ENCODE measurements at regions not wholly inside any gene's neighbourhood (a gene's known extent, or its start where the extent isn't known, plus 50 kb on each side); places are given as distances from the start of the nearest gene placed in this dataset.

- TF ChIP-seq CTCF (IDR thresholded peaks at IDR 0.05) = no peak
- no peak overlapping the region for H3K4me3 ChIP-seq (ENCODE audit: low read length)
- Mint-ChIP-seq H3K27me3 (ENCODE audit: low read depth in 2 of 2) (peaks cover 8 to 11% of the 10 kb centered on the region in 2 donors), H3K9me3 (no peaks in the 10 kb centered on the region), H3K36me3 (no peaks in the 10 kb centered on the region), H3K4me1 (no peaks in the 10 kb centered on the region), H3K27ac (no peak overlapping the region), H3K4me3 (no peak overlapping the region)
- no peaks in the 10 kb centered on the region for H3K36me3 ChIP-seq (ENCODE audit: control insufficient read depth, insufficient read depth, low read length)
- intact Hi-C loops (cut with micrococcal nuclease) = no loop called here
- no peaks in the 10 kb centered on the region for H3K4me1 ChIP-seq (ENCODE audit: control insufficient read depth, insufficient read depth, low read length)
- DNase-seq (no peak), ATAC-seq (no peak)
- H3K9me3 ChIP-seq (ENCODE audit: control insufficient read depth, insufficient read depth, low read length) = no peaks in the 10 kb centered on the region
- WGBS (ENCODE audit: insufficient coverage) = 79% methylated on average over 10 of the region's 10 CpGs
- no peak overlapping the region for H3K27ac ChIP-seq (ENCODE audit: low read length)
- no peaks in the 10 kb centered on the region for H3K27me3 ChIP-seq (ENCODE audit: control insufficient read depth, insufficient read depth, low read length)
Observed at GRCh38 chr1:36692465-36693160, 209.9 kb upstream of the CSF3R start.

GRCh38 chr1:36691374-36691773, 208.7 kb upstream of the CSF3R start:
- H3K9me3 Mint-ChIP-seq = no peaks in the 10 kb centered on the region
- H3K4me1 ChIP-seq (ENCODE audit: control insufficient read depth, insufficient read depth, low read length) = no peaks in the 10 kb centered on the region
- no peaks in the 10 kb centered on the region for H3K36me3 Mint-ChIP-seq
- intact Hi-C loops (cut with micrococcal nuclease) = no loop called here
- peaks cover 15% of the 10 kb centered on the region in 2 donors for H3K27me3 Mint-ChIP-seq (ENCODE audit: low read depth in 2 of 2)
- DNase-seq (no peak), ATAC-seq (no peak)
- 67% methylated on average over 3 of the region's 3 CpGs for WGBS (ENCODE audit: insufficient coverage)
- no peak overlapping the region for H3K4me3 Mint-ChIP-seq
- H3K9me3 ChIP-seq (ENCODE audit: control insufficient read depth, insufficient read depth, low read length) = no peaks in the 10 kb centered on the region
- no peaks in the 10 kb centered on the region for H3K4me1 Mint-ChIP-seq
- H3K27me3 ChIP-seq (ENCODE audit: control insufficient read depth, insufficient read depth, low read length) = no peaks in the 10 kb centered on the region
- no peaks in the 10 kb centered on the region for H3K36me3 ChIP-seq (ENCODE audit: control insufficient read depth, insufficient read depth, low read length)
- no peak for TF ChIP-seq CTCF (IDR thresholded peaks at IDR 0.05)
- H3K4me3 ChIP-seq (ENCODE audit: low read length) = no peak overlapping the region
- no peak overlapping the region for H3K27ac ChIP-seq (ENCODE audit: low read length)
- H3K27ac Mint-ChIP-seq = no peak overlapping the region

- TF ChIP-seq CTCF (IDR thresholded peaks at IDR 0.05) = no peak
- Mint-ChIP-seq H3K27me3 (ENCODE audit: low read depth in 2 of 2) (peaks cover 15% of the 10 kb centered on the region in 2 donors), H3K36me3 (no peaks in the 10 kb centered on the region), H3K4me3 (no peak overlapping the region), H3K4me1 (no peaks in the 10 kb centered on the region), H3K9me3 (no peaks in the 10 kb centered on the region), H3K27ac (no peak overlapping the region)
- no peaks in the 10 kb centered on the region for H3K36me3 ChIP-seq (ENCODE audit: control insufficient read depth, insufficient read depth, low read length)
- H3K4me3 ChIP-seq (ENCODE audit: low read length) = no peak overlapping the region
- intact Hi-C loops (cut with micrococcal nuclease) = no loop called here
- no peaks in the 10 kb centered on the region for H3K9me3 ChIP-seq (ENCODE audit: control insufficient read depth, insufficient read depth, low read length)
- H3K27ac ChIP-seq (ENCODE audit: low read length) = no peak overlapping the region
- no peaks in the 10 kb centered on the region for H3K4me1 ChIP-seq (ENCODE audit: control insufficient read depth, insufficient read depth, low read length)
- whole genome bisulfite sequencing (ENCODE audit: insufficient coverage) = 66% methylated on average over 3 of the region's 3 CpGs
- ATAC-seq = no peak
- H3K27me3 ChIP-seq (ENCODE audit: control insufficient read depth, insufficient read depth, low read length) = no peaks in the 10 kb centered on the region
- DNase-seq = no peak
Observed at GRCh38 chr1:36689992-36690391, 207.3 kb upstream of the CSF3R start.

GRCh38 chr1:36687312-36687711, 204.6 kb upstream of the CSF3R start:
- H3K36me3 ChIP-seq (ENCODE audit: control insufficient read depth, insufficient read depth, low read length) = no peaks in the 10 kb centered on the region
- H3K9me3 Mint-ChIP-seq = no peaks in the 10 kb centered on the region
- no peaks in the 10 kb centered on the region for H3K4me1 Mint-ChIP-seq
- WGBS (ENCODE audit: insufficient coverage) = 50% methylated on average over 5 of the region's 5 CpGs
- no peak overlapping the region for H3K4me3 Mint-ChIP-seq
- H3K4me1 ChIP-seq (ENCODE audit: control insufficient read depth, insufficient read depth, low read length) = no peaks in the 10 kb centered on the region
- DNase-seq (no peak), ATAC-seq (no peak)
- no peak overlapping the region for H3K4me3 ChIP-seq (ENCODE audit: low read length)
- no peak overlapping the region for H3K27ac Mint-ChIP-seq
- no peaks in the 10 kb centered on the region for H3K36me3 Mint-ChIP-seq
- no peaks in the 10 kb centered on the region for H3K27me3 ChIP-seq (ENCODE audit: control insufficient read depth, insufficient read depth, low read length)
- peaks cover 8 to 13% of the 10 kb centered on the region in 2 donors for H3K27me3 Mint-ChIP-seq (ENCODE audit: low read depth in 2 of 2)
- no peak overlapping the region for H3K27ac ChIP-seq (ENCODE audit: low read length)
- intact Hi-C loops (cut with micrococcal nuclease) = no loop called here
- no peaks in the 10 kb centered on the region for H3K9me3 ChIP-seq (ENCODE audit: control insufficient read depth, insufficient read depth, low read length)
- TF ChIP-seq CTCF (IDR thresholded peaks at IDR 0.05) = no peak

All from natural killer cell (primary cell).